Amniotic stem cell (primary cell): ENCODE measurements at regions not wholly inside any gene's neighbourhood (a gene's known extent, or its start where the extent isn't known, plus 50 kb on each side); places are given as distances from the start of the nearest gene placed in this dataset.

Source experiments
- DNase-seq: peaks from one replicate; lab custom pipeline; 2025; lab: John Stamatoyannopoulos, UW

GRCh38 chr6:90977513-90977912, 390.6 kb upstream of the MAP3K7 start:
- no peak for DNase-seq

GRCh38 chr6:90976341-90976740, 389.5 kb upstream of the MAP3K7 start:
- DNase-seq, result no peak

GRCh38 chr6:90975741-90976140, 388.9 kb upstream of the MAP3K7 start:
- DNase-seq, result no peak

GRCh38 chr6:90973188-90973587, 386.3 kb upstream of the MAP3K7 start:
- DNase-seq, result no peak

- no peak for DNase-seq
Observed at GRCh38 chr6:90970672-90971071, 383.8 kb upstream of the MAP3K7 start.

GRCh38 chr6:90967471-90967870, 380.6 kb upstream of the MAP3K7 start:
- DNase-seq, result no peak

GRCh38 chr6:90960324-90960723, 373.5 kb upstream of the MAP3K7 start:
- no peak for DNase-seq

- no peak for DNase-seq
Observed at GRCh38 chr6:90955246-90955645, 368.4 kb upstream of the MAP3K7 start.

- DNase-seq, result no peak
Observed at GRCh38 chr6:90953405-90954161, 366.7 kb upstream of the MAP3K7 start.

- DNase-seq, result no peak
Observed at GRCh38 chr6:90952176-90952575, 365.3 kb upstream of the MAP3K7 start.

- no peak for DNase-seq
Observed at GRCh38 chr6:90948540-90948939, 361.7 kb upstream of the MAP3K7 start.

GRCh38 chr6:90947184-90948064, 360.6 kb upstream of the MAP3K7 start:
- DNase-seq, result no peak

GRCh38 chr6:90941885-90942284, 355.0 kb upstream of the MAP3K7 start:
- no peak for DNase-seq

GRCh38 chr6:90940812-90941481, 354.1 kb upstream of the MAP3K7 start:
- DNase-seq, result peak; percentile 6

GRCh38 chr6:90939906-90940305, 353.0 kb upstream of the MAP3K7 start:
- DNase-seq, result no peak

GRCh38 chr6:90938122-90938521, 351.2 kb upstream of the MAP3K7 start:
- DNase-seq, result no peak

- DNase-seq, result no peak
Observed at GRCh38 chr6:90936286-90936685, 349.4 kb upstream of the MAP3K7 start.

GRCh38 chr6:90934966-90935365, 348.1 kb upstream of the MAP3K7 start:
- DNase-seq, result no peak

- no peak for DNase-seq
Observed at GRCh38 chr6:90934081-90934480, 347.2 kb upstream of the MAP3K7 start.

- no peak for DNase-seq
Observed at GRCh38 chr6:90932351-90932750, 345.5 kb upstream of the MAP3K7 start.

- no peak for DNase-seq
Observed at GRCh38 chr6:90928051-90928450, 341.2 kb upstream of the MAP3K7 start.

GRCh38 chr6:90925726-90926125, 338.9 kb upstream of the MAP3K7 start:
- DNase-seq, result no peak

- DNase-seq, result no peak
Observed at GRCh38 chr6:90922325-90922724, 335.5 kb upstream of the MAP3K7 start.
